ENCODE measurements at regions not wholly inside any gene's neighbourhood (a gene's known extent, or its start where the extent isn't known, plus 50 kb on each side); places are given as distances from the start of the nearest gene placed in this dataset.

GRCh38 chr3:104004956-104005355 lies 1361.8 kb upstream of the ALCAM start:
- 92% methylated on average over 1 of the region's 1 CpG for WGBS (ENCODE audit: missing lambda C conversion rate)
- Histone ChIP-seq H3K27ac (no peak overlapping the region), H3K4me2 (no peak overlapping the region), H3K4me3 (no peak overlapping the region), H3K4me1 (no peaks in the 10 kb centered on the region), H3K9me3 (no peaks in the 10 kb centered on the region)
- ATAC-seq = no peak
- TF ChIP-seq MYC (IDR thresholded peaks at IDR 0.05; ENCODE audit: borderline replicate concordance, low read length) (no peak), ESRRA (IDR thresholded peaks at IDR 0.05; ENCODE audit: borderline replicate concordance, low read length) (no peak), POLR2AphosphoS2 (conservative IDR thresholded peaks at IDR 0.05; ENCODE audit: low read length) (no peak), GATA3 (IDR thresholded peaks at IDR 0.05; ENCODE audit: borderline replicate concordance) (no peak), KDM1A (IDR thresholded peaks at IDR 0.05; ENCODE audit: low read depth) (no peak)
- CTCF ChIA-PET = interaction anchor here (0.6 to 0.8 kb wide), 3 partner anchors 15 to 788 kb away, joined by 3 read pairs; no protein-coding TSS in a partner anchor
- no peak for FAIRE-seq
- no peak for DNase-seq (ENCODE audit: low read depth in 1 of 2, low spot score in 1 of 2)
- POLR2A ChIA-PET = no interaction called here

DNA sequence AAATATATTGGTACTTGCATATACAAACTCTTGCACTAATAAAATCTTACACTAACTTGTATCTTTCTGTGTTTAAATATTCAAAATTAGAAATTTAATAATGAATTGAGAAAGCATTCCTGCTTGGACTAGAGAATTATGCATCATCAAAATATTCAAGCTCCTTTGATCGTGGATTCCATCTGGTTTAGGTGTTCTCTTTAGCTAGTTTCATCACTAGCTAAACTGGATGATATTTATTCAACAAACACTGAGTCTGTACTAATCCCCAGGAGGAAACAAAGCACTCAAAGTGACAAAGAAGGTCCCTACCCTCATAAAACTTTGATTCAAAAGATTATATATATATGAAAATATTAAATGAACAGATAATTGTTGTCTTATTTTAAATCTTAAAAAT lies 1360.9 kb upstream of the ALCAM start:
- CTCF ChIA-PET = no interaction called here
- ATAC-seq = no peak
- H3K27ac ChIP-seq = no peak overlapping the region
- FAIRE-seq = no peak
- no peaks in the 10 kb centered on the region for H3K4me1 ChIP-seq
- no peak for DNase-seq (ENCODE audit: low read depth in 1 of 2, low spot score in 1 of 2)
- POLR2A ChIA-PET = no interaction called here
- TF ChIP-seq HMGXB4 (CRISPR knock-in tag; IDR thresholded peaks at IDR 0.05; ENCODE audit: borderline replicate concordance) (no peak), ESRRA (IDR thresholded peaks at IDR 0.05; ENCODE audit: borderline replicate concordance, low read length) (no peak), TP53 (CRISPR knock-in tag; IDR thresholded peaks at IDR 0.05) (no peak), NFE2L2 (conservative IDR thresholded peaks at IDR 0.05; ENCODE audit: low read length) (no peak), CBX2 (IDR thresholded peaks at IDR 0.05; ENCODE audit: borderline replicate concordance, low read depth) (no peak), HDAC2 (IDR thresholded peaks at IDR 0.05) (no peak), ZSCAN20 (CRISPR knock-in tag; IDR thresholded peaks at IDR 0.05) (no peak), KDM5A (IDR thresholded peaks at IDR 0.05) (no peak), ZNF302 (CRISPR knock-in tag; IDR thresholded peaks at IDR 0.05) (no peak), POLR2AphosphoS2 (conservative IDR thresholded peaks at IDR 0.05; ENCODE audit: low read length) (no peak), CHD4 (IDR thresholded peaks at IDR 0.05; ENCODE audit: borderline replicate concordance) (no peak), POLR2A (IDR thresholded peaks at IDR 0.05; ENCODE audit: low read length) (no peak)
- TF ChIP-seq, protein P1, sequence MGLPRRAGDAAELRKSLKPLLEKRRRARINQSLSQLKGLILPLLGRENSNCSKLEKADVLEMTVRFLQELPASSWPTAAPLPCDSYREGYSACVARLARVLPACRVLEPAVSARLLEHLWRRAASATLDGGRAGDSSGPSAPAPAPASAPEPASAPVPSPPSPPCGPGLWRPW (IDR thresholded peaks at IDR 0.05) = no peak
- TF ChIP-seq, protein P2, sequence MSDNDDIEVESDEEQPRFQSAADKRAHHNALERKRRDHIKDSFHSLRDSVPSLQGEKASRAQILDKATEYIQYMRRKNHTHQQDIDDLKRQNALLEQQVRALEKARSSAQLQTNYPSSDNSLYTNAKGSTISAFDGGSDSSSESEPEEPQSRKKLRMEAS (IDR thresholded peaks at IDR 0.05) = no peak
- TF ChIP-seq, protein P3, sequence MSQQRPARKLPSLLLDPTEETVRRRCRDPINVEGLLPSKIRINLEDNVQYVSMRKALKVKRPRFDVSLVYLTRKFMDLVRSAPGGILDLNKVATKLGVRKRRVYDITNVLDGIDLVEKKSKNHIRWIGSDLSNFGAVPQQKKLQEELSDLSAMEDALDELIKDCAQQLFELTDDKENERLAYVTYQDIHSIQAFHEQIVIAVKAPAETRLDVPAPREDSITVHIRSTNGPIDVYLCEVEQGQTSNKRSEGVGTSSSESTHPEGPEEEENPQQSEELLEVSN (IDR thresholded peaks at IDR 0.05; ENCODE audit: borderline replicate concordance, low read depth) = no peak
- TF ChIP-seq, protein P4, sequence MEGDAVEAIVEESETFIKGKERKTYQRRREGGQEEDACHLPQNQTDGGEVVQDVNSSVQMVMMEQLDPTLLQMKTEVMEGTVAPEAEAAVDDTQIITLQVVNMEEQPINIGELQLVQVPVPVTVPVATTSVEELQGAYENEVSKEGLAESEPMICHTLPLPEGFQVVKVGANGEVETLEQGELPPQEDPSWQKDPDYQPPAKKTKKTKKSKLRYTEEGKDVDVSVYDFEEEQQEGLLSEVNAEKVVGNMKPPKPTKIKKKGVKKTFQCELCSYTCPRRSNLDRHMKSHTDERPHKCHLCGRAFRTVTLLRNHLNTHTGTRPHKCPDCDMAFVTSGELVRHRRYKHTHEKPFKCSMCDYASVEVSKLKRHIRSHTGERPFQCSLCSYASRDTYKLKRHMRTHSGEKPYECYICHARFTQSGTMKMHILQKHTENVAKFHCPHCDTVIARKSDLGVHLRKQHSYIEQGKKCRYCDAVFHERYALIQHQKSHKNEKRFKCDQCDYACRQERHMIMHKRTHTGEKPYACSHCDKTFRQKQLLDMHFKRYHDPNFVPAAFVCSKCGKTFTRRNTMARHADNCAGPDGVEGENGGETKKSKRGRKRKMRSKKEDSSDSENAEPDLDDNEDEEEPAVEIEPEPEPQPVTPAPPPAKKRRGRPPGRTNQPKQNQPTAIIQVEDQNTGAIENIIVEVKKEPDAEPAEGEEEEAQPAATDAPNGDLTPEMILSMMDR (IDR thresholded peaks at IDR 0.05) = no peak
- H3K4me2 ChIP-seq = no peak overlapping the region
- no peak overlapping the region for H3K4me3 ChIP-seq
- 14% methylated on average over 1 of the region's 1 CpG for WGBS (ENCODE audit: missing lambda C conversion rate)
- H3K9me3 ChIP-seq = no peaks in the 10 kb centered on the region

DNA sequence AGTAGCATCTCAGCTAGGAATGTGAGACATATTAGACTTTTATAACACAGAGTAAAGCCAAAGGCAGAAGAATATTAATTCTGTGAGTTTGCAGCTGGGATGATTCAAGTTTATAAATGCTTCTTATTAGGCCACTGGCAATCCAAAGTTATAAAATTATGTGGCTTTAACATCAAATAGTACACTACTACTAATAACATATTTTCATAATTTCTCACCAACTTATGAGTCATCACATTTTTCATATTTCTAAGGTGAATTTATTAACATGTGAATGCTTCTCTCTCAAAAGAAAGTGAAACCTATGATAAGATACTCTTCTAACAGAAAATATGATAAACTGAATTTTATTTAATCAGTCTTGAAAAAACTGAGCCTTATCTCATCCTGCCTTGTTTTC lies 1348.2 kb upstream of the ALCAM start:
- TF ChIP-seq RNF2 (IDR thresholded peaks at IDR 0.05; ENCODE audit: borderline replicate concordance, low read depth) (no peak), FOSL2 (IDR thresholded peaks at IDR 0.05) (no peak), FOSL2 (CRISPR knock-in tag; IDR thresholded peaks at IDR 0.05) (peak; percentile 55; the same call in 1 of the 2 replicates)
- POLR2A ChIA-PET = no interaction called here
- H3K27ac ChIP-seq = no peak overlapping the region
- CTCF ChIA-PET = no interaction called here
- no peak overlapping the region for H3K4me3 ChIP-seq
- ATAC-seq (no peak), DNase-seq (ENCODE audit: low read depth in 1 of 2, low spot score in 1 of 2) (no peak), FAIRE-seq (no peak)
- no peak overlapping the region for H3K4me2 ChIP-seq
- no peaks in the 10 kb centered on the region for H3K4me1 ChIP-seq
- H3K9me3 ChIP-seq = no peaks in the 10 kb centered on the region

Measured in A549 (cell line).